Esophagus squamous epithelium (tissue), 4 donors: ENCODE measurements at regions not wholly inside any gene's neighbourhood (a gene's known extent, or its start where the extent isn't known, plus 50 kb on each side); places are given as distances from the start of the nearest gene placed in this dataset.

Source experiments
- POLR2A ChIP-seq, 4 donors: fragments of 450-650 bp; IDR thresholded peaks; one replicate each; pipeline ENCODE4 v1.6.1; 2017; ENCODE audit warnings: antibody characterized with exemption in 4 of 4, mild to moderate bottlenecking in 4 of 4, moderate library complexity in 3 of 4
- TF ChIP-seq, protein P1 (sequence below), 6 experiments: fragments of 450-650 bp in 4 of 6; fragments of 200-600 bp in 2 of 6; sonication (generic) in 2 of 6; IDR thresholded peaks; one replicate each; pipeline ENCODE4 v1.5.1; 2016 to 2019; ENCODE audit warnings: antibody characterized with exemption in 6 of 6, mild to moderate bottlenecking in 4 of 6, moderate library complexity in 4 of 6

DNA sequence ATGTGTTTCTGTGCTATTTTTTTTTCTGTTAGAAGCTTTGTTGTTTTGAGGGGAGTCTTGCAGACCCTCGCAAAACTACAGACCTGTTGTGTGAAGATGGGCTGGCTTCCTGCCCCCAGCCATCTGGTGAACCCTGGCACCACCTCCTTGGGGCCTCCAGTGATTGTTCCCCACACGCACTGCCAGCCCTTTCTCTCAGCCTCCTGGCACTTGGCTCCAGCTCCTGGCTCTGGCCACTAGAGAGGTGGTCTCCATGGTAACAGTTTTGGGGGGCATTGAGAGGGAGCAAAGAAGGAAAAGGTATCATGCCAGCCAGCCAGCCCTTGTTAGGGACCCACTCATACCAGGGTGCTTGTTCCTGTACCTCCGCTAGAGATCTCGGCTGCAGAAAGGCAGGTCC lies 176.4 kb upstream of the RPH3A start:
- TF ChIP-seq, protein P1, sequence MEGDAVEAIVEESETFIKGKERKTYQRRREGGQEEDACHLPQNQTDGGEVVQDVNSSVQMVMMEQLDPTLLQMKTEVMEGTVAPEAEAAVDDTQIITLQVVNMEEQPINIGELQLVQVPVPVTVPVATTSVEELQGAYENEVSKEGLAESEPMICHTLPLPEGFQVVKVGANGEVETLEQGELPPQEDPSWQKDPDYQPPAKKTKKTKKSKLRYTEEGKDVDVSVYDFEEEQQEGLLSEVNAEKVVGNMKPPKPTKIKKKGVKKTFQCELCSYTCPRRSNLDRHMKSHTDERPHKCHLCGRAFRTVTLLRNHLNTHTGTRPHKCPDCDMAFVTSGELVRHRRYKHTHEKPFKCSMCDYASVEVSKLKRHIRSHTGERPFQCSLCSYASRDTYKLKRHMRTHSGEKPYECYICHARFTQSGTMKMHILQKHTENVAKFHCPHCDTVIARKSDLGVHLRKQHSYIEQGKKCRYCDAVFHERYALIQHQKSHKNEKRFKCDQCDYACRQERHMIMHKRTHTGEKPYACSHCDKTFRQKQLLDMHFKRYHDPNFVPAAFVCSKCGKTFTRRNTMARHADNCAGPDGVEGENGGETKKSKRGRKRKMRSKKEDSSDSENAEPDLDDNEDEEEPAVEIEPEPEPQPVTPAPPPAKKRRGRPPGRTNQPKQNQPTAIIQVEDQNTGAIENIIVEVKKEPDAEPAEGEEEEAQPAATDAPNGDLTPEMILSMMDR (IDR thresholded peaks at IDR 0.05) = no peak
- TF ChIP-seq POLR2A (IDR thresholded peaks at IDR 0.05) = no peak
